ENCODE measurements at regions not wholly inside any gene's neighbourhood (a gene's known extent, or its start where the extent isn't known, plus 50 kb on each side); places are given as distances from the start of the nearest gene placed in this dataset.
"Not testable (repeated sequence)": the region's sequence is repeated elsewhere in the genome, so short reads cannot be mapped to it uniquely, and the experiment has no call there.

- TF ChIP-seq, protein P1, sequence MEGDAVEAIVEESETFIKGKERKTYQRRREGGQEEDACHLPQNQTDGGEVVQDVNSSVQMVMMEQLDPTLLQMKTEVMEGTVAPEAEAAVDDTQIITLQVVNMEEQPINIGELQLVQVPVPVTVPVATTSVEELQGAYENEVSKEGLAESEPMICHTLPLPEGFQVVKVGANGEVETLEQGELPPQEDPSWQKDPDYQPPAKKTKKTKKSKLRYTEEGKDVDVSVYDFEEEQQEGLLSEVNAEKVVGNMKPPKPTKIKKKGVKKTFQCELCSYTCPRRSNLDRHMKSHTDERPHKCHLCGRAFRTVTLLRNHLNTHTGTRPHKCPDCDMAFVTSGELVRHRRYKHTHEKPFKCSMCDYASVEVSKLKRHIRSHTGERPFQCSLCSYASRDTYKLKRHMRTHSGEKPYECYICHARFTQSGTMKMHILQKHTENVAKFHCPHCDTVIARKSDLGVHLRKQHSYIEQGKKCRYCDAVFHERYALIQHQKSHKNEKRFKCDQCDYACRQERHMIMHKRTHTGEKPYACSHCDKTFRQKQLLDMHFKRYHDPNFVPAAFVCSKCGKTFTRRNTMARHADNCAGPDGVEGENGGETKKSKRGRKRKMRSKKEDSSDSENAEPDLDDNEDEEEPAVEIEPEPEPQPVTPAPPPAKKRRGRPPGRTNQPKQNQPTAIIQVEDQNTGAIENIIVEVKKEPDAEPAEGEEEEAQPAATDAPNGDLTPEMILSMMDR (IDR thresholded peaks at IDR 0.05), result not testable (repeated sequence)
- not testable (repeated sequence) for TF ChIP-seq POLR2AphosphoS5 (IDR thresholded peaks at IDR 0.05)
These were observed 74.9 kb upstream of the OTUD4 start for GRCh38 chr4:145255311-145255710.

All from stomach (tissue), 4 donors.